ENCODE measurements at regions not wholly inside any gene's neighbourhood (a gene's known extent, or its start where the extent isn't known, plus 50 kb on each side); places are given as distances from the start of the nearest gene placed in this dataset.

GRCh38 chr21:36555199-36555800 lies 75.4 kb upstream of the CLDN14 start:
- no peak for DNase-seq (ENCODE audit: low read depth)
- H3K27me3 ChIP-seq (ENCODE audit: control insufficient read depth, insufficient read depth, low read length) = no peaks in the 10 kb centered on the region
- H3K4me3 ChIP-seq (ENCODE audit: low read depth, low read length) = no peak overlapping the region
- TF ChIP-seq, protein P1, sequence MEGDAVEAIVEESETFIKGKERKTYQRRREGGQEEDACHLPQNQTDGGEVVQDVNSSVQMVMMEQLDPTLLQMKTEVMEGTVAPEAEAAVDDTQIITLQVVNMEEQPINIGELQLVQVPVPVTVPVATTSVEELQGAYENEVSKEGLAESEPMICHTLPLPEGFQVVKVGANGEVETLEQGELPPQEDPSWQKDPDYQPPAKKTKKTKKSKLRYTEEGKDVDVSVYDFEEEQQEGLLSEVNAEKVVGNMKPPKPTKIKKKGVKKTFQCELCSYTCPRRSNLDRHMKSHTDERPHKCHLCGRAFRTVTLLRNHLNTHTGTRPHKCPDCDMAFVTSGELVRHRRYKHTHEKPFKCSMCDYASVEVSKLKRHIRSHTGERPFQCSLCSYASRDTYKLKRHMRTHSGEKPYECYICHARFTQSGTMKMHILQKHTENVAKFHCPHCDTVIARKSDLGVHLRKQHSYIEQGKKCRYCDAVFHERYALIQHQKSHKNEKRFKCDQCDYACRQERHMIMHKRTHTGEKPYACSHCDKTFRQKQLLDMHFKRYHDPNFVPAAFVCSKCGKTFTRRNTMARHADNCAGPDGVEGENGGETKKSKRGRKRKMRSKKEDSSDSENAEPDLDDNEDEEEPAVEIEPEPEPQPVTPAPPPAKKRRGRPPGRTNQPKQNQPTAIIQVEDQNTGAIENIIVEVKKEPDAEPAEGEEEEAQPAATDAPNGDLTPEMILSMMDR (IDR thresholded peaks at IDR 0.05; ENCODE audit: insufficient read depth, low read length, poor library complexity, severe bottlenecking) = no peak
- no peaks in the 10 kb centered on the region for H3K36me3 ChIP-seq (ENCODE audit: control insufficient read depth, insufficient read depth, low read length)

DNA sequence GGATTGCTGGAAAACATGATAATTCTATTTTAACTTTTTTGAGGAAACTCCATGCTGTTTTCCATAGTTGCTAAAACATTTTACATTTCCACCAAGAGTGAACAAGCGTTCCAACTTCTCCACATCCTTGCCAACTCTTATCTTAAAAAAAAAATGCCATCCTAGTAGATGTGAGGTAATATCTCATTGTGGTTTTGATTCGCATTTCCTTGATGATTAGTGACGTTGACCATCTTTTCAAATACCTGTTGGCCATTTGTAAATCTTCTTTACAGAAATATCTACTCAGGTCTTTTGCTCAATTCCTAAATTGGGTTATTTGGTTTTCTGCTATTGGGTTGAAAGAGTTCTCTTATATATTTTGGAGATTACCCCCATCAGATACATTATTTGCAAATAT lies 77.4 kb upstream of the CLDN14 start:
- TF ChIP-seq, protein P1 (IDR thresholded peaks at IDR 0.05; ENCODE audit: insufficient read depth, low read length, poor library complexity, severe bottlenecking) = no peak
- Histone ChIP-seq H3K4me3 (ENCODE audit: low read depth, low read length) (no peak overlapping the region), H3K27me3 (ENCODE audit: control insufficient read depth, insufficient read depth, low read length) (peaks cover 4% of the 10 kb centered on the region), H3K36me3 (ENCODE audit: control insufficient read depth, insufficient read depth, low read length) (no peaks in the 10 kb centered on the region)
- no peak for DNase-seq (ENCODE audit: low read depth)

DNA sequence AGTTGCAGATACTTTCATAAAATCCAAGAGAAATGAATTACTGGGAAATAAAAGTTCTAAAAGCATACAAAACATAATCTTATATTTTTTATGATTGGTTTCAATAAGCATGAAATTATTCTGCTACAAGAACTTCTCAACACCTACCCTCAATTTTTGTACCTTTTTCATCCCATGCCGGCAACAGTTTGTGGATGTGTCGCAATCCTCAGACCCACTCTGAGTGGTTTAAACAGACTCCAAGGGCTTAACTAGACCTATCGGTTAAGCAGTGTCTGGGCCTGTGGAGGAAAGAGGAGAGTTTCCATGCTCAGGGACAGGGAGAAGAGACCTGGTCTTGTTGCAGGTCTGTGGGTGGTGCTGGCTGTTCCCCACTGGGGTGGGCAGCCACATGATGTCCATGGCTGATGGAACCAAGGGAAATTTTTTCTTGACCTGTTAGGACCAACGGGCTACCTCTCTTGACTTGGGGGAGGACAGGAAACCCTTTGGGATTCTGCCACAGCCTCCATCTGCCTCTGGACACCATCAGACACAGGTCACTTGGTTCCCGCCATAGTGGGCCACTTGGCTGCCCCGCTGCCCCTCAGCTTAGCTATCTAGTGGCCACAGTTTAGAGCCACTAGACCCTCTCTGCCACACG lies 81.1 kb upstream of the CLDN14 start:
- Histone ChIP-seq H3K27me3 (ENCODE audit: control insufficient read depth, insufficient read depth, low read length) (peaks cover 15% of the 10 kb centered on the region), H3K36me3 (ENCODE audit: control insufficient read depth, insufficient read depth, low read length) (no peaks in the 10 kb centered on the region), H3K4me3 (ENCODE audit: low read depth, low read length) (no peak overlapping the region)
- TF ChIP-seq, protein P1 (IDR thresholded peaks at IDR 0.05; ENCODE audit: insufficient read depth, low read length, poor library complexity, severe bottlenecking) = no peak
- no peak for DNase-seq (ENCODE audit: low read depth)

- TF ChIP-seq, protein P1 (IDR thresholded peaks at IDR 0.05; ENCODE audit: insufficient read depth, low read length, poor library complexity, severe bottlenecking) = no peak
- Histone ChIP-seq H3K27me3 (ENCODE audit: control insufficient read depth, insufficient read depth, low read length) (peaks cover 29% of the 10 kb centered on the region), H3K36me3 (ENCODE audit: control insufficient read depth, insufficient read depth, low read length) (no peaks in the 10 kb centered on the region), H3K4me3 (ENCODE audit: low read depth, low read length) (no peak overlapping the region)
- DNase-seq (ENCODE audit: low read depth) = no peak
Observed at GRCh38 chr21:36563341-36563926, 83.5 kb upstream of the CLDN14 start.

DNA sequence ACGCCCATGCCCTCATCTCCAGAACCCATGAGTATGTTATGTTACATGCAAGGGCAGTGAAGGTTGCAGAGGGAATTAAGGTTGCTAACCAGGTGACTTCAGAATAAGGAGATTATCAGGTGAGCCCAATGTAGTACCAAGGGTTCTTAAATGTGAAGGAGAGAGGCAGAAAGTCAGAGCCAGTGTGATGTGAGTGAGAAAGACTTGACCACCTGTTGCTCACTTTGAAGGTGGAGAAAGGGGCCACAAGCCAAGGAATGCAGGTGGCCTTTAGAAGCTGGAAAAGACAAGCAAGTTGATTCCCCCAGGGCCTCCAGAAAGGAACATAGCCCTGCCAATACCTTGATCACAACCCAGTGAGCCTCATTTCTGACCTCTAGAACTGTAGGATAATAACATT lies 84.7 kb upstream of the CLDN14 start:
- H3K36me3 ChIP-seq (ENCODE audit: control insufficient read depth, insufficient read depth, low read length) = no peaks in the 10 kb centered on the region
- TF ChIP-seq, protein P1 (IDR thresholded peaks at IDR 0.05; ENCODE audit: insufficient read depth, low read length, poor library complexity, severe bottlenecking) = no peak
- peaks cover 31% of the 10 kb centered on the region for H3K27me3 ChIP-seq (ENCODE audit: control insufficient read depth, insufficient read depth, low read length)
- no peak overlapping the region for H3K4me3 ChIP-seq (ENCODE audit: low read depth, low read length)
- DNase-seq (ENCODE audit: low read depth) = no peak

Data from kidney epithelial cell (primary cell).